ENCODE measurements at regions not wholly inside any gene's neighbourhood (a gene's known extent, or its start where the extent isn't known, plus 50 kb on each side); places are given as distances from the start of the nearest gene placed in this dataset.

DNA sequence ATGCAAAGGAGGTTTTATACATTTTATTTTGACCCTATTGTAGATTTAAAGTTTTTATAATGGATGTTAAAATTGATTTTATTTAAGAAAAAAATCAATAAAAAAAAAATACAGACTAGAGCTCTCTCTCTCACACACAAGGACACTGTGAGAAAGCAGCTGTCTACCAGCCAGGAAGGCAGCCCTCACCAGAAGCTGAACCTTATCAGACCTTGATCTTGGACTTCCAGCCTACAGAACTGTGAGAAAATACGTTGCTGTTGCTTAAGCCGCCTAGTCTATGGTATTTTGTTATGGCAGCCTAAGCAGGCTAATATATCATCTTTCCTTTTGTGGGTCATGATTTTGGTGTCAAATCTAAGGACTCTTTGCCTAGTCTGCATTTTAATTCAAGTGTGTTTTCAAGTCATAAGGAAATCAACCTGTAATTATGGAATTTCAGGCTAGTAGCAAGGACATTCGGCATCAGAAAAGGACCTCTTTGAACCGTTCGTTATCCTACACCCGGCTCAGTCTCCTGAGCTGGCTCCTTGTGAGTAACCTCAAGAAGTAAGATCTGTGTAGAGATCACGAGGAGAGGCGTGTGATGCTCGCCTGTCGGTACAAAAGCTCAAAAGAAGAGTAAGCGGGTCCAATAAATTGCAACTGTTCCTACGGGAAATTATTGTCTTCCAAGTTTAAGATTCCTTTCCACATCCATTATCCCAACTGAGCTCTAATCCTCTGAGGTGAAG is 98.2 kb downstream of the PDCL3 start:
- no peak for DNase-seq

DNA sequence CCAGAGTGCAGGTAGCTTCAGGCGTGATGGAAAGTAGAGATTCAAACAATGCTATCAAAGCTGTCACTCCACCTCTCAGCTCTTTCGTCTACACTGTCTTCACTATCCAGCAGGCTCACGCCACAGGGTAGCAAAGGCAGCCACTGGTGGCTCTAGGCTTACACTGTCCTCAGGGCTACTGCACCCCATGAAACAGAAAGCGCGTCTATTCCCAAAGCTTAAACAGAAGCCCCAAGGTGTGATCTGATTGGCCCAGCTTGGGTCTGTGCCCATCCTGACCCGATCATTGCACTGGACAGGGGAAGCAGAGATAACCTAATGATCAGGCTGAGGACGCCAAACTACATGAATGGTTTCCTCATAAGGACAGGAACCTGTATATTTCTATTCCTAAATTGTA is 100.1 kb downstream of the PDCL3 start:
- DNase-seq: no peak

DNA sequence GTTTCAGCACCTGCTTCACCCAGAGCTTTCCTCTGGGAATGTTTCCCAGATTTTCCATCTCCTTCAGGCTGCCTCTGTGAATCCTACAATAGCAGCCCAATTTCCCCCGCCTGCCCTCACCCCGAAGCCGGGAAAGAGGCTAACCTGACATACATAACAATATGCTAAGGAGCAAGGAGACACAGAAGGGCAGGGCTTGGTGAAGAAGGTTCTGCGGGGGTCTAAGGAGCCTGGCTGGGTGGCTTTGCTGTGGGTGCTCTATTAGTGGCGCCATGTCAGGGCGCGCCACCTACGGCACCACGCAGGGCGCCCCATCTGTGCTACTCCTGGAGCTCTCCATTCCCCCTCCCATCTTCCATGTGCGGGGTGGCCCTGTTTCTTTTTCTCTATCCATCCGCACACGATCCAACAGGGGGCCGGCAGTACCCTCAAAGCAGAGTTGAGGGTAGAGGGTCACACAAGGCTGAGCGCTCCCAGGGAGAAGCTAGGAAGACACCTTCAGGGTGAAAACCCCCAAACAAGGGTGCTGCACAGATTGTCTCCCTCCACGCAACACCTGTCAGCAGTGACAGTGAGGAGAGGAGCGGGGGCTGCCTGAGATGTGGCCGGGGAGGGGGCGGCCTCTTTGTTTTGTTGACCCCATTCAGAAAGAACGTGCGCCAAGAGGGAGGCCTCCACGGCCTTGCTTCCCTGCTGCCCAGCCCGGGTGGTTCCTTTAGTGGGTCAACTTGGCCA is 101.4 kb downstream of the PDCL3 start:
- no peak for DNase-seq

DNA sequence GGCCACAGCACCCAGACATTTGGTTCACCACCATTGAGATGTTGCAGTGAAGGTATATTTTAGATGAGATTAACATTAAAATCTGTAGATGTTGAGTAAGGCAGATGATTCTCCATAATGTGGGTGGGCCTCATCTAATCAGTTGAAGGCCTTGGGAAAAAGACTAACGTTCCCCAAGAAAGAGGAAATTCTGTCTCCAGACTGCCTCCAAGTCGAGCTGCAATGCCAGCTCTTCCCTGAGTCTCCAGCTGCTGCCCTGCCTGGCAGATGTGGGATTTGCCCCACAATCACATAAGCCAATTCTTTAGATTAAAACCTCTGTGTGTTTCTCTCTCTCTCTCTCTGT is 101.9 kb downstream of the PDCL3 start:
- DNase-seq: no peak

DNA sequence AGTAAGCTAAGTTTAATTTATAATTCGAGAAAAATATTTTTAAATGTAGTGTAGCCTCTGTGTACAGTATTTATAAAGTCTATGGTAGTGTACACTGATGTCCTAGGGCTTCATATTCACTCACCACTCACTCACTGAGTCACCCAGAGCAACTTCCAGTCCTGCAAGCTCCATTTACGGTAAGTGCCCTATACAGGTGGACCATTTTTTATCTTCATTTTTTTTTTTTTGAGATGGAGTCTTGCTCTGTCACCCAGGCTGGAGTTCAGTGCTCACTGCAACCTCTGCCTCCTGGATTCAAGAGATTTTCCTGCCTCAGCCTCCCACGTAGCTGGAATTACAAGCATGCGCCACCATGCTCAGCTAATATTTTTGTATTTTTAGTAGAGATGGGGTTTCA is 104.2 kb downstream of the PDCL3 start:
- DNase-seq: no peak

DNA sequence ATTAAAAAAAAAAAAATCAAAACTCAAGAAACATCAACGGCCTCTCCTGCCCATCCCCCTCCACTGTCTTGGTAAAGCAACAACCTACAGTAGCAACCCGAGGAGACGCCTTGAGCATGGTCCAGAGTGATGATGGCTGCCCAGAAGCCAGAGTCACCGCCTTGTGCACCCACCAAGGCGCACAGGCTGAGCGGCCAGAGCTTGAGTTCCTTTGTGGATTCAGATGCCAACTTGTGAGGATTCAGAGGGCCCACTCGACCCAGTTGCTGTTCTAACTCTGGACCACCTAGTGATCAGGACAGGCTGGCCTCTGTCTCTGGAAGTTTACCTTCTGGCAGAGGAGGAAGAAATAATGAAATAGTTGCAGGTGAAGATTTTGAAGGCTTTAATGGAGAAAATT is 105.0 kb downstream of the PDCL3 start:
- DNase-seq: no peak

DNA sequence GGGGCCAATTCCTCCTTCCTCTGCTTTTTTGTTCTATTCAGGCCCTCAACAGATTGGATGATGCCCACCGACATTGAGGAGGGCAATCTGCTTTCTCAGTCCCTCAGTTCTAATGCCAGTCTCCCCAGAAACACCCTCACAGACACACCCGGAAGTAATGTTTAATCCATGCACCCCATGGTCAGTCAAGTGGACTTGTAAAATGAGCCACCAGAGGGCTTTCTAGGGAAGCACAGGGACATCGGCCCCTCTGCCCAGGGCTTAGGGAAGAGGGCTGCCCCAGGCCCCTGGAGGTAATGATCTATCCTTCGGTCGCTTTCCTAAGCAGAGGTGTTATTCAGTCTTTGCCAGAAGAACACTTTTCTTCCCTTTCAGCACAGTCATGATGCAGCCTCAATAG is 107.4 kb downstream of the PDCL3 start:
- no peak for DNase-seq

DNA sequence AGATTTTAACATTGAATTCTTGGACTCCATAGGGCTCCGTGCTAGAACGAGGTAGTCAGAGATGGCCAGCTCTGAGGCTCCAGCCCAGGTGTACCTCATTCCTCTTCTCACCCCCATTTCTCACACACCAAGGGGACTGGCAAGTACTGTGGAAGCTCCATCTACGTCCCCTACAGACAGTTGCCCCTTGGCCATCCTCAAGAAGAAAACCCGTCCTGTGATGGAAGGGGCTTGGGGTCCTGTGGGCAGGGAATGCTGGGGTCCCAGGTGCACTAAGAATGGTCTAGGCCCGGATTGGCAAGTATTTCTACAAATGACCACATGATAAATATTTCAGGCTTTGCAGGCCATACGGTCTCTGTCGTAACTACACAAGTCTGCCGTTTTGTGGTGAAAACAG is 110.3 kb downstream of the PDCL3 start:
- no peak for DNase-seq

DNA sequence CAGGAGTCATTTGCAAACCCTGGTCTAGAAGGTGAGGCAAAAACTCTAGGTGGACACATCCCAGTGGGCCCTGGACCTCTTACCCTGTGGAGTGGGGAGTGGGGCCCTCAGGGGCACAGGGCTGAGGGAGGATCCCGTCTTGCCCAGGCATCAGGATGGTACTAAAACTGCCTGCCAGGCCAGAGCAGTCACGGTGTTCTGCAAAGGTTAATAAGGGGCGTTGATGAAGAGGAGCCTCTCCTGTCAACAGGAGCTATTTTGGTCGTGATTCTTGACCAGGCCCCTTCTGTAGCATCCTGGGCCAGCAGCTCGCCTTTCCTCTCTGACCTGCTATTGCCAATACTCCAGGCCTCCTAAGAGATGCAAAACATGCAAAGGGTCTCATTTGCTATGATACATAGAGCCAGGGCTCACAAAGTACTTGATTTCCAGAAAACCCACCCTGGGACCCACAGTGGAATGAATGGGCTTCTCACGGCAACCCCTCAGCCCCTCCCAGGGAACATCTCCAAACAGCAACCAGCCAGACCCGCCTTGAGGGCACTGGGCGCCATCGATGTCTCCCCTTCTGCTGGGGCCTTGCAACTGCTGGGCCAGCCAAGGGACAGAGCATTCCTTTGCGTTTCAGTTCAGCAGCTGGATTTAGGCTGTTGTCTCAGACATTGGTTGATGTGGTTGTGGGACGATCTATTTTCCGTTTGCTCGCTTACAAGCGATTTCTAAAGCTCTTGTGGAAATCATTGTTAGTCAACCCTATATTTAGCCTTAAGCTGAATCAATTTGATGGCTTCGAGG is 111.1 kb downstream of the PDCL3 start:
- DNase-seq: no peak

DNA sequence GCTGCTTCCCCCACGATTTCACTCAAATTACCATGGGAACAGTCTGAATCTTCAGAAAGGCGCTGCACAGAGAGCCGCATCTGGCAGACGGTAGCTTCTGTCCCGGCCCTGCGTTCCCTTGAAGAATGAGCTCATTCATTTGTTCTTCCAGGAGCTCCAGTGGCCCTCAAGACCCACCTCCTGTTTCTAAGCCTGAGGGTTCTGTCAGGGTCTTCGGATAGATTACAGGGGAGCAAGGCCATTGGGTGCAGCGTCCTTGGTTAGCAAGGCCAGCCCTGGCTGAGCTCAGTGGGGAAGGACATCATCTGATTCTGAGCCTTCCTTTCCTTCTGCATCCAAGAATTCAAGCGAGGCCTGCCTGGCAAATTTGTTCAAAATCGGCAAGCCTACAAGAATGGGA is 111.9 kb downstream of the PDCL3 start:
- DNase-seq: no peak

DNA sequence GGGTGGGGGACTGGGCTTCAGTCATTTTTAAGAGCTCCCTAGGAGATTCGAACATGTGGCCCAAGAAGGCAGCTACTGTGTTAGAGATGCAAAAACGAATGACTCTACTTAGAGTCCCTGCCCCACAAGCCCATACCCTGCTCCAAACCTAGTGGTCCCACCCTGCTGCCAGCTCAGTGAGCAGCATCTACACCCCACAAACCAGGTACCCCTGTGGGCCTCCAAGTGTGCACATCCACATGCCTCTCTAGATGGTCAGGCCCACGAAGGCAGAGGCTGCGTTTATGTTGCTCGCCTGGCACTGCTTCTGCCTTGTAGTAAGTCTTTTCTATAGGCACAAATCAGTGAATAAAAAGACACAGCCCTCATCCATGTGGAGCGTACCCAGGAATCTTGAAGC is 112.6 kb downstream of the PDCL3 start:
- no peak for DNase-seq

DNA sequence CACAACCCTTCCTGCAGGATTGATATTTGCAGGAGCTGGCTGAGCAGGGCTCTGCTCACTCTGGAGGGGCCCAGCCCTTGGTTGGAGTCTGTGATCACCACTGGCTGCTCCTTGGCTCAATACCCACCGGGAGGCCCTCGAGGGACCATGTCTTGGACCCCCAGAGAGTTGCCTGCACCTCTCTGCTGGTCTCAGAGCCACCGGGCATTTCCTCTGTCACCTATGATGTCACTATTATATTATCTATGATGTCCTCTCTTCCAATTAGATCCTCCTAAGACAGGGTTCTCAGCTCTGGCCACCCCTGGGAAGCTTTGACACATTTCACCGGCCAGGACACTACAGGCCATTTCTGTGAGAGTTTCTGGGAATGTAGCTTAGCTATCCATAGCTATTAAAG is 113.1 kb downstream of the PDCL3 start:
- no peak for DNase-seq

DNA sequence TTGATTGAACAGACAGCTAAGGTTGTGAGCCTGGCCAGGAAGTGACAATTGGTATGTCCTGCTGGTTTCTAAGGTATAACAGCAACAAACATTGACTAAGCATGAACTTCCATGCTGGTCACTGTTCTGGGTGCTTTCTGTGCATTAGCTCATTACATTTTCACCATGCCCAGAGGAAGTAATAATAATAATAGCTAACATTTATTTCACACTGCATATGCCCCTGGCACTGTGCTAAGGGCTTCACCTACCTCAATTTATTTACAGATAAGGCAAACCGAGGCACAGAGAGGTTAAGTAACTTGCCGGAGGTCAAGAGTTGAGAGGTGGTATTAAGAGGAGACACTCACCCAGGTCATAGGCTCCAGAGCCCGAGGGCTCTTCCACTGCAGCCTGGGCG is 113.6 kb downstream of the PDCL3 start:
- DNase-seq: no peak

DNA sequence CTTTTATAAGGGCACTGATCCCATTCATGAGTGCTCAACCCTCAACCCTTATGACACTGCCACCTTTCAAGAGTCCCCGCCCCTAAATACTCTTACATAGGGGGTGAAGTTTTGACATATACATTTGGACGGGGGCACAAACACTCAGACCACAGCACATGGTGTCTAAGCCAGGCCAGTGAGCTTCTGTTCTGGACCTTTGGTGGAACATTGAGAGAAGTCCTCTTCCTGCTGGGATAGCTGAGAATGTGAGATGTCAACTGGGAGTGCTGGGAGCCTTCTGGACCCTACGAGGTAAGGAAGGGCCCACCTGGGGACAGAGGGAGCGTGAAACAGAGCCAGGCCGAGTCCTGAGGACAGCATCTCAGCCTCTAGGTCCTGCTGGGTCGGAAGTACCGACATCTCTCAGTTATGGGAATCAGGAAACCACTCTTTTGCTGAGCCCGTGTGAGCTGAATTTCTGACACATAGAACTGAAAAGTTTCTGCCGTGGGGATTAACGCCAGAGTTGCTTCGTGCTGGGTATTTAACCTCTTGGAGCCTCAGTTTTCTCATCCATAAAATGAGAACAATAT is 114.9 kb downstream of the PDCL3 start:
- DNase-seq: no peak

DNA sequence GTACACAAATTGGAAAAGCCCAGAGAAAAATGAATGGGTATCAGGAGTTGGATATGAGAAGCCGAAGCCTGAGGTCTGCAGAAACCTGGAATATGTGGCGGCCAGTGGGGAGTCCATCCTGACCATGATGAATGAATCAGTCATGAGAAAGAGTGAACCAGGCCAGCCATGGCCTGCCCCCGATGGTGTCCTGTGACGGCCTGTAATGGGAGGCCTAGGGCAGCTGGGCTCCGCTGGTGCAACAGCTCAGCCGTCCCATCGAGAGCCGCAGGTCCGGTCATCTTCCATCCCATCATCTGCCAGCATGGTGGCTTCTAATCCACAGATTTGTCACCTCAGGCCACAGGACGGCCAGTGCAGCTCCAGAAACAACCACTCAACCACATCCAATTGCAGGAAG is 116.4 kb downstream of the PDCL3 start:
- DNase-seq: no peak

DNA sequence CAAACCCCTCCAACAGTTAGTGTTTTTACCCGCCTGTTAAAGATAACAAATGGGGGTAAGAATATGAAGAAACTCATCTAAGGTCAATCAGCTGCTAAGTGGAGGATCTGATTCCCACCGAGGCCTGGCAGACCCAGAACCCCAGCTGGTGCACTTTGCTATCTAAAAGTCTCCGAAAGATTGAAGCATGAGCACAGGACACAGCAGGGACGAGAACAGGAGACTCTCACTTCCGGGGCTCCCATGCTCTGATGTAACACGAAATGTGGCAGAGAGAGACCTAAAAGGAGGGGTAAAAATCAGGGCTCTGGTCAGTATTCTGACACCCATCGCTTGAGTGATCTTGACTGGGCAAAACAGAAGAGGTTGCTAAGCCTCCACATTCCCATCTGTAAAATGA is 119.7 kb downstream of the PDCL3 start:
- DNase-seq: no peak

DNA sequence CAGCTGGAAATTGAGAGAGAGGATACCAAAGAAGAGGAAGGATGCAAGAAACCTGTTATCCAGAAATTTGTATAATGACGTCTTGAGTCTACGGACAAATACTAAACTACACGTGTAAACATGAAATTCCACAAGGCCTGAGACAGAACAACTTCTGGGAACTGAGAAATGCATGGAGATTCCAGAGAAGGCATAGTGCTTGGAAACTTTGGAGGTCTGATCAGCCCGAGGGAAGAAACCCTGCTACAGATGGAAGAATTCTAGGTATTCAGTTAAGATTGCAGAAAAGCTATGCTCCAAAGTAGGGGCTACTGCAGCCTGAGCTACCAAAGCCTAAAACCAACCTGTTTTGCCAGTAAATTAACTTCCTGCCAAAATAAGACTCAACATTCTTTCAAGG is 120.4 kb downstream of the PDCL3 start:
- no peak for DNase-seq

DNA sequence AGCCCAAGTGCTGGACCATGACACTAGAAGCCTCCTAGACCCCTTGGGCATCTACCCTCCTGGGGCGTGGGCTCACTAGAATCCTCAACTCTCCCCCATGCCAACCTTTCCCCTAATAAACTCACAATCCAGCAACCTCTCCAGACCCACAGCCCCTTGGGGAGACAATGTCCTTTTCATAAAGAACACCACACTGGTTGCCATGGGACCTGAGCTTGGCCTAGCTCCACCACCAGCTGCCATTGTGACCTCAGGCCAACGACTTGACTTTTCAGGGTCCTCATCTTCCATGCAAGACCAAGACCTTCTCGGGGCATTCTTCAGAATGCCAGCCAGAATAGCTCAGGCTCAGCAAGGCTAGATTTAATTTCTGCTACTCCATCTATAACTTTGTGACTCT is 128.1 kb upstream of the NPAS2 start:
- DNase-seq: no peak

DNA sequence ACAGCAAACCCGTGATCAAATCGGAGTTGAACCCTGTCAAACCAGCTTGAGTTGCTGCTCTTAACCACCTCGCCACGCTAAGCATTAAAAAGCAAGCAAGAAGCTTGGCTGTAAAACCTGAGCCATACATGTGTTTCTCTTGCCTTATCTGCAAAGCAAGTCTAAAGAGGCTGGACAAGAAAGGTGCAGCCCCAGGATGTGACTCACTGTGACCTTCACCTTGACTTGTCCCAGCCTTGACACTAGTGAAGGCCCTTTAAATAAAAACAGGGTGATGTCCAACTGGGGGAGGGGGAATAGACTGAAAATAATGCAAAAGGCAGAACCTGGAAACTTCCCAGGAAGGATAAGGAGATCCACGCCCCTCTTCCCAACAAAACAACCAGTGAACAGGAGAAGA is 127.6 kb upstream of the NPAS2 start:
- DNase-seq: no peak

DNA sequence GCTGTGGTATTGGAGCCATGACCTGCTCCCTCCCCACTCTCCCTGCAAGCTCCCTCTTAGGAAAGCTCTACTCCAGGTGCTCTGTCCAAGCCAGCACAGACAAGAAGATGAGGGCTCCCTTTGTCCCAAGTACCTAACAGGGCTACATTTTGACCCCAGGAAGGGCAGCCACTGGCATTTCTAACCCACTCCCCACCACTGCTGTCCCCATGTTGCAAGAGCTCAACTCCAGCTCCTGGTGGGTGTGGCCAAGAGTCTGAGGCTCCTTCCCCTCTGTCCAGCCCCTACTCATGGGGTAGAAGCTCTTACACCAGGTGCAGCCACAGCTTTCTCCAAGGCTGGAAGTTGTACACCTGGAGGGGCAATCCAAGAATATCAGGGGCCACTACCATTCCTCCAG is 127.0 kb upstream of the NPAS2 start:
- DNase-seq: no peak

DNA sequence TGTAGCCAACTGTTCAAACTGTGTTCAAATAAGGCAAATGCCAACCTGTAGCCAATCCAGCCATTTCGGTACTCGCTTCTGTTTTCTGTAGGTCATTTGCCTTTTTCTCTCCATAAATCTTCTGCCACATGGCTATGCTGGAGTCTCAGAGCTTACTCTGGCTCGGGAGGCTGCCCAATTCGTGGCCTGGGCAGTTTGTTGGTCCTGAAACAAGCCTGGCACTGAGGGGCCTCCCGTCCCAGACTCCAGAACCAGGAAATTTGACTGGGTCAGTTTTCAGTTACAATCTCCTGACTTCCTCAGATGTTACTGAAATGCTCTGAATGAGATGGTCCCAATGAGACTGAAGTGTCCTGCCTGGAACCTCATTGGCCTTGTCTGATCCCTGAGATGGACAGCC is 120.8 kb upstream of the NPAS2 start:
- no peak for DNase-seq

DNA sequence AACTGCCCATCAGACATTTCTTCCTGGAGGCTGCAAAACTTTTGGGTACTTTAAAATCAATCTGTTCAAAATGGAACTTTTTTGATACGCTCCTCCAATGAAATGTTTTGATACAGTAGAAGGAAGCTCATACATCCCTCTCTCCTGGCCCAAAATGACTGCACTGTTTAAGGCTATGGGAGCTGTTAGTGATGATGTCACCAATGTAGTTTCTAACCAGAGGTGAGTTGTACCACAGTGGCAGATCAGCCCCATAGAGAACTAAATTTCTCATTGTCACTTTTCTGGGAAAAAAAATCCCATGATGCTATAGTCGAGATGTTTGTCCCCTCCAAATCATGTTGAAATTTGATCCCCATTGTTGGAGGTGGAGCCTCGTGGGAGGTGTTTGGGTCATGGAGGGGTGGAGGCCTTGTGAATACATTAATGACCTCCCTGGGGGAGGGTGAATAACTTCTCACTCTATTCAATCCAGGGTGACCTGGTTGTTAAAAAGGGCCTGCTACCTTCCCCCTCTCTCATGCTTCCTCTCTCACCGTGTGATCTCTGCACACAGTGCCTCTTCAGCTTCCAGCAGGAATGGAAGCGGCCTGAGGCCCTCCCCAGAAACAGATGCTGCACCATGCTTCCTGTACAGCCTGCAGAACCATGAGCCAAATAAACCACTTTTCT is 117.4 kb upstream of the NPAS2 start:
- DNase-seq: no peak

DNA sequence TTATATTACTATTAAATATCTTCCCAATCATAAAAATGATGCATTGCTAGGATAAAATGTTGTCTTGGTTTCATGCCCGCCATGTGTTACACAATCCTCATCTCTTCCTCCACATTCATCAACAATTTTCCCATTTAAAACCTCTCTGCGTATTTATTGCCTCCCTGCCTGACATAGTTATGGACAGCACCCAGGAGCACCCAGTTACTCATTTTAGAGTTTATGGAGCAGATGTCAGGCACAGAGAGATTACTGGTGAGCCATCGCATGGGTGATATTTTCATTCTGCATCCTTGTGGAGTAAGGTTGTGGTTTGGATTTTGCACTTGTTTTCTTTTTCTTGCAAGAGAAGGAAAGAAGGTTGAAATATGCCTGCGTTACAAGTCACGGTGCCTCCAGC is 116.7 kb upstream of the NPAS2 start:
- no peak for DNase-seq

Data from DMS79 (cell line).